Natural killer cell treated with Interleukin-12 subunit alpha and Interleukin-12 subunit beta and Interleukin-15 and Interleukin-18, amount 100 ng/mL, for 72 hours (primary cell): ENCODE measurements at regions not wholly inside any gene's neighbourhood (a gene's known extent, or its start where the extent isn't known, plus 50 kb on each side); places are given as distances from the start of the nearest gene placed in this dataset.

Experiments used
- ATAC-seq, 2 donors: fragments of 150-1000 bp; cut with Tn5 transposase in 1 of 2; sonication (Bioruptor Pico), chemical (Tn5 transposase) in 1 of 2; 2 replicates each; pipeline ENCODE4 v1.10.0; 2021
- DNase-seq: peaks from one replicate; pipeline ENCODE4 v3.0.0; 2022; ENCODE audit warnings: low spot score
- H3K27ac Mint-ChIP-seq, 2 donors: 1 replicate in 1 of 2; 2 replicates in 1 of 2; pipeline ENCODE4 v1.8.0; 2022; ENCODE audit warnings: mixed read lengths in 2 of 2, mild to moderate bottlenecking in 1 of 2, moderate library complexity in 1 of 2
- H3K27me3 Mint-ChIP-seq, 2 donors: 1 replicate in 1 of 2; 2 replicates in 1 of 2; pipeline ENCODE4 v1.8.0; 2022; ENCODE audit warnings: mixed read lengths in 2 of 2
- H3K36me3 Mint-ChIP-seq: one replicate; pipeline ENCODE4 v1.8.0; 2022; ENCODE audit warnings: mixed read lengths
- H3K4me1 Mint-ChIP-seq, 2 donors: 1 replicate in 1 of 2; 2 replicates in 1 of 2; pipeline ENCODE4 v1.8.0; 2022; ENCODE audit warnings: low read depth in 2 of 2, mixed read lengths in 2 of 2, mild to moderate bottlenecking in 1 of 2
- H3K4me3 Mint-ChIP-seq: one replicate; pipeline ENCODE4 v1.8.0; 2022; ENCODE audit warnings: mixed read lengths
- H3K9me3 Mint-ChIP-seq: 2 replicates; pipeline ENCODE4 v1.8.0; 2022; ENCODE audit warnings: mixed read lengths

DNA sequence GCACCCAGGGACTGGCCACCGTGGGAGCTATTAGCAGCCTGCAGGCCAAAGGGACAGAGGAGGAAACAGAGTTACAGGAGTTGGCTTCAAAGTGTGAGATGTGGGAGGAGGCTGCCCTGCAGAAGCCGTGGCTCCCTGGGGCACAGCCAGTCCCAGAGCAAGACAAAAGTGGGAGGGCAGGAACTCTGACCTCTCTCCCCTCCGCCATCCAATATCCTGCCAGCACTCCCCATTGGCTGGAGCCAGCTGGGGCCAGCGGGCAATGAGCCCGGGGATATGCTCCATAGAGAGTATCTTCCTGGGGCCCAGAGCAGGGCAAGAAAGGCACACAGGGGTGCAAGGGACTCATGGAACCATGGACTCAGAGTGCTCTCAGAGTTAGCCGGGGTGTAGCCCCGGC is 143.1 kb downstream of the INHBB start:
- DNase-seq (no peak), ATAC-seq (peak in 1 of 2 donors; percentile 34)
- H3K36me3 Mint-ChIP-seq, result no peaks in the 10 kb centered on the region
- H3K27me3 Mint-ChIP-seq, result peaks cover 11 to 20% of the 10 kb centered on the region in 2 donors
- H3K4me1 Mint-ChIP-seq, result no peaks in the 10 kb centered on the region
- no peak overlapping the region for H3K27ac Mint-ChIP-seq
- no peaks in the 10 kb centered on the region for H3K9me3 Mint-ChIP-seq
- no peak overlapping the region for H3K4me3 Mint-ChIP-seq

- ATAC-seq, result no peak
- Mint-ChIP-seq H3K27ac (no peak overlapping the region), H3K36me3 (no peaks in the 10 kb centered on the region), H3K4me3 (no peak overlapping the region), H3K27me3 (peaks cover 11 to 20% of the 10 kb centered on the region in 2 donors), H3K4me1 (no peaks in the 10 kb centered on the region), H3K9me3 (no peaks in the 10 kb centered on the region)
- DNase-seq, result no peak
Measured at GRCh38 chr2:120490091-120490798, 144.3 kb downstream of the INHBB start.

DNA sequence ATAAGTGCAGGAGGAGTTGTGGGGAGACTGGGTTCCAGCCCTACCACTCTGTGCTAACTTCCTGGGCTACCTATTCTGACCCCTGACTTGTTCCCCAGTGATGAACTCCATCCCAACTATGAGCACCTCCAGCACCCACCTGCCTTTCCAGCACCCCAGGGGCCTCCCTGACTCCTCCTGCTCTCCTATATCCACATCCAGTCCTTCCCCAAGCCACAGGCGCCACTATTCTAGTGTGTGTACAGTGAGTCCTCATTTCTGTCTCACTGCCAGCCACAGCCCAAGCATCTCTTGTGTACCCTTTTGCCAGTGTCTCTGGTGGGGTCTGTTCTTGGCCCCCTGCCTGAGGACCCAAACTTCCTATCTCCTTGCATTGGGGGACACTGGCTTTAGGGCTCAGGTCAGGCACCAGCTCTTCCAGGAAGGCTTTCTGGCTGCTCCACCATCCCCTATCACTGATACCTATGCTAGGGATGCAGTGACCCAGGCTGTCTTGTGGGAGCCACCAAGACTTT is 145.2 kb downstream of the INHBB start:
- Mint-ChIP-seq H3K4me3 (no peak overlapping the region), H3K27me3 (peaks cover 11 to 22% of the 10 kb centered on the region in 2 donors), H3K9me3 (no peaks in the 10 kb centered on the region), H3K36me3 (no peaks in the 10 kb centered on the region), H3K27ac (no peak overlapping the region), H3K4me1 (no peaks in the 10 kb centered on the region)
- DNase-seq (no peak), ATAC-seq (peak; percentile 34 to 48)

DNA sequence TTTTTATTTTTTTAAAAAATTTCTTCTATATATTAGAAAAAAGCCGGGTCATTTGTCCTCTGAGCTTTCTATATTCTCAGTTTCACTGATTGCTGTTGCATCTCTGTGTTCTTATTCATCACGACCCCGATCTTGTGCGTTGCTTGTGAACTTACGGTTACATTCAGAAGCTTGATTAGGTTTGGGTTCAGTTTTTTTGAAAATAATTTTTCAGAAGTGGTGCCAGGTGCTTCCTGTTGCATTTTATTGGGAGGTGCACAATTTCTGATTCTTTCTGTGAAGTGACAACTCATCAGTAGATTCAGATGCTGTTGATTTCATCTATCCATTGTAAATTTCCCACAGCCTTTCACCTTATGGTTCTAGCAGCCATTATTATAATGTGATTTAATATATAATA is 147.3 kb downstream of the INHBB start:
- Mint-ChIP-seq H3K4me1 (no peaks in the 10 kb centered on the region), H3K4me3 (no peak overlapping the region), H3K36me3 (no peaks in the 10 kb centered on the region), H3K27me3 (peaks cover 11 to 22% of the 10 kb centered on the region in 2 donors), H3K9me3 (no peaks in the 10 kb centered on the region), H3K27ac (no peak overlapping the region)
- no peak for ATAC-seq
- DNase-seq, result no peak

DNA sequence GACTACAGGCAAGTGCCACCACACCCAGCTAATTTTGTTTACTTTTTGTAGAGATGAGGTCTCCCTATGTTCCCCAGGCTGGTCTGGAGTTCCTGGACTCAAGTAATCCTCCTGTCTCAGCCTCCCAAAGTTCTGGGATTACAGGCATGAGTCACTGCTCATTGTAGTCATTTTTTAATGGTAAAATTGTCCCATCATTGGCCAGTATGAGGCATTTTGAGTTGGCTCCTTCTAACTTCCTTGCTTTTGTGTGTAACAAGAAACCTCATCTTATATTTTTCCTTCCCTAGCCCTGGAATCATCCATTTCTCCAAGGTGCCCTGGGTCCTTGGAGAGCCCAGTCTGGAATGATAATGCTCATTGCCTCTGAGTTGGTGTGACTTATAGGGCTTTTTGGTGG is 148.5 kb downstream of the INHBB start:
- no peaks in the 10 kb centered on the region for H3K36me3 Mint-ChIP-seq
- ATAC-seq (no peak), DNase-seq (no peak)
- peaks cover 13 to 21% of the 10 kb centered on the region in 2 donors for H3K27me3 Mint-ChIP-seq
- H3K9me3 Mint-ChIP-seq, result no peaks in the 10 kb centered on the region
- H3K27ac Mint-ChIP-seq, result no peak overlapping the region
- H3K4me3 Mint-ChIP-seq, result no peak overlapping the region
- no peaks in the 10 kb centered on the region for H3K4me1 Mint-ChIP-seq

GRCh38 chr2:120495586-120495985 is 149.7 kb downstream of the INHBB start:
- Mint-ChIP-seq H3K27me3 (peaks cover 7 to 20% of the 10 kb centered on the region in 2 donors), H3K4me3 (no peak overlapping the region), H3K27ac (no peak overlapping the region), H3K36me3 (no peaks in the 10 kb centered on the region), H3K4me1 (no peaks in the 10 kb centered on the region), H3K9me3 (no peaks in the 10 kb centered on the region)
- no peak for ATAC-seq
- no peak for DNase-seq

GRCh38 chr2:120496235-120496634 is 150.3 kb downstream of the INHBB start:
- DNase-seq, result no peak
- no peaks in the 10 kb centered on the region for H3K9me3 Mint-ChIP-seq
- H3K4me1 Mint-ChIP-seq, result no peaks in the 10 kb centered on the region
- H3K27ac Mint-ChIP-seq, result no peak overlapping the region
- peaks cover 7 to 17% of the 10 kb centered on the region in 2 donors for H3K27me3 Mint-ChIP-seq
- no peak overlapping the region for H3K4me3 Mint-ChIP-seq
- peak in 1 of 2 donors; percentile 22 for ATAC-seq
- H3K36me3 Mint-ChIP-seq, result no peaks in the 10 kb centered on the region

- no peak for DNase-seq
- no peaks in the 10 kb centered on the region for H3K4me1 Mint-ChIP-seq
- H3K4me3 Mint-ChIP-seq, result no peak overlapping the region
- H3K36me3 Mint-ChIP-seq, result no peaks in the 10 kb centered on the region
- ATAC-seq, result no peak
- no peaks in the 10 kb centered on the region for H3K9me3 Mint-ChIP-seq
- H3K27ac Mint-ChIP-seq, result no peak overlapping the region
- peaks cover 7 to 13% of the 10 kb centered on the region in 2 donors for H3K27me3 Mint-ChIP-seq
Measured at GRCh38 chr2:120496759-120497158, 150.8 kb downstream of the INHBB start.

- ATAC-seq (peak in 1 of 2 donors; percentile 34), DNase-seq (no peak)
- Mint-ChIP-seq H3K27ac (no peak overlapping the region), H3K4me1 (no peaks in the 10 kb centered on the region), H3K27me3 (peaks cover 7 to 11% of the 10 kb centered on the region in 2 donors), H3K36me3 (no peaks in the 10 kb centered on the region), H3K4me3 (no peak overlapping the region), H3K9me3 (no peaks in the 10 kb centered on the region)
Measured at GRCh38 chr2:120497261-120497977, 151.5 kb downstream of the INHBB start.

DNA sequence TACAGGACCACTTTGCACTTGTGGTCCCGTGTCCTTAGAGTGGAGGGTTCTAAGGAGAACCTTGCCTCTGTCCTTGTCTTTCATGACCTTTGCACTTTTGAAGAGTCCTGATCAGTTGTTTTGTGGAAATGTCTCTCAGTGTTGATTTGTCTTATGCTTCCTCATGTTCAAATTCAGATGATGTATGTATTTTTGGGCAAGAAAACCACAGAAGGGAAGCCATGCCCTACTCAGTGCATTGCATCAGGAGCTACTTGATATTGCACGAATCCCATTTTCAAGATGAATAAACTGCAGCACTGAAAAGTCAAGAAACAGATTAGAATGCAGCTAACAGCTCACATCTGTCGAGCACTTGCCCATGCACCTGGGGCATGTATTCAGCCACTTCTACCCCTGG is 152.2 kb downstream of the INHBB start:
- DNase-seq (no peak), ATAC-seq (no peak)
- no peaks in the 10 kb centered on the region for H3K9me3 Mint-ChIP-seq
- no peaks in the 10 kb centered on the region for H3K4me1 Mint-ChIP-seq
- H3K27me3 Mint-ChIP-seq, result peaks cover 7 to 11% of the 10 kb centered on the region in 2 donors
- H3K4me3 Mint-ChIP-seq, result no peak overlapping the region
- no peak overlapping the region for H3K27ac Mint-ChIP-seq
- no peaks in the 10 kb centered on the region for H3K36me3 Mint-ChIP-seq

DNA sequence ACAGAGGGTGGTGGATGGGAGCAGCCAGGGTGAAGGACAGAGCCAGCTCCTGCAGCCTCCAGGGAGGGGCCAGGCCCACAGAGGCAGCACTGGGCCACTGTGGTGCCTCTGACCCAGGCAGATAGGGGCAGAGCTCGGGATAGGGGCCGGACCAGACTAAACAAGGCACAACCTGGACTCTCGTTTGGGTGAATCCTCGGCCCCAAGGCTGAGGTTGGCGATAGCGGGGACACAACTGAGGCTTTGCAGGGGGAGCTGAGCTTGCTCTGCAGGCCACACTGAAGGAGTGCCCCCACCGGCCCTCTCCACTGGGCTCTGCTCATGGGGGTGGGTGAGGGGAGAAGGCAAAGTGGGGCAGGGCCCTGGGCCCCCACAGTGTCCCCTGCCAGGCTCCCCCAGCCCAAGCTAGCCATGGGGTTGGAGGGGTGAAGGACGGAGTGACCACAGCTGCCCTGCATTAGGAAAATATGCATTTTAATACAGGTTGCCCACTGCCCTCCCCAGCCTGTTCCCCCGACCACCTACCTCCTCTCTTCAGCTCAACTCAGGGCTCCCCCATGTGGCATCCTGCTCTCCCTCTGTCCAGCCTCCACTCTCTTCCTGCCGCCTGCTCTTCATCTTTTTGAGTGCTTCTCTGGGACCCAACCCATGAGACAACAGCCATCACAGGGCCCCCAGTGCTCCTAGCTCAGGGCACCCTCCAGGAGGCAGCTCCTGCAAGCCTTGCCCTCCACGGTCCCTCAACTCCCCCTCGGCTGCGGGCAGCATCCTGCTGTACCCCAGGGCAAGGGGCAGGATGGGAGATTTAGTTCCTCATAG is 152.8 kb downstream of the INHBB start:
- no peaks in the 10 kb centered on the region for H3K9me3 Mint-ChIP-seq
- H3K27ac Mint-ChIP-seq, result no peak overlapping the region
- no peaks in the 10 kb centered on the region for H3K4me1 Mint-ChIP-seq

DNA sequence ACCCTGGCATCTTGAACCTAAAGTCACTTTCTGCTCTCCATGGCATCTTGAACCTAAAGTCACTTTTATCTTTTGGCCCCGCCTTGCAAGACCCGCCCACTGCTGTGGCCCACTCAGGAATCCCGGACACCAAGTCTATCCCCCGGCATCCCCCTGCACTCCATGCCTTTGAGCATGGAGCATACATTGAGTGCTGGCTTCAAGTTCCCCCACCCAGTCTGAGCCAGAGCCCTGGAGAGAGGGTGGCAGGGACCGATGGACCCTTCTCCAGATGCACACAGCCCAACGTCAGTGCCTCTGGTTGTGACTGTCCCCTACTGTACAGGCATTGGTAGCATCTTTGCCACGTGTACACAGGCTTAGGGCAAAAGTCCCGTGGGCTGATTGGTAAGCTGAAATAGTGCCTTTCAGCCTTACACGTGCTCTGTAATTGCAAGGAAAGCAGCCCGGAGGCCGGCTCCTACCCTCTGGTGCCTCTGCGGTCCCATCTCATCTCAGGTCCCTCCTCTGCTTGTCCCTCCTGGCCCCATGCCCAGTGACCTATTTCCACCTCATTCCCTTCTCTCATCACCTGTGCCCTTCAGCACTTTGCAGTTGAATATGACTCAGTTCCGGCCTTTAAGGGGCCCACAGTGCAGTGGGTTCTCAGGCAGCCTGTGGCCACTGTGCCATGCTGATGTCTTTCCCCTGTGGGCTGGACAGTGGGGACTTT is 154.0 kb downstream of the INHBB start:
- no peaks in the 10 kb centered on the region for H3K4me1 Mint-ChIP-seq
- no peak overlapping the region for H3K27ac Mint-ChIP-seq
- H3K36me3 Mint-ChIP-seq, result no peaks in the 10 kb centered on the region
- ATAC-seq (no peak), DNase-seq (no peak)
- no peak overlapping the region for H3K4me3 Mint-ChIP-seq
- peaks cover 7 to 9% of the 10 kb centered on the region in 2 donors for H3K27me3 Mint-ChIP-seq
- H3K9me3 Mint-ChIP-seq, result no peaks in the 10 kb centered on the region

More for the DNA sequence above, 152.8 kb downstream of the INHBB start:
- no peak for DNase-seq
- Mint-ChIP-seq H3K4me3 (no peak overlapping the region), H3K36me3 (no peaks in the 10 kb centered on the region), H3K27me3 (peaks cover 7 to 9% of the 10 kb centered on the region in 2 donors)
- ATAC-seq, result peak in 1 of 2 donors; percentile 20

- peaks cover 7% of the 10 kb centered on the region in 2 donors for H3K27me3 Mint-ChIP-seq
- H3K27ac Mint-ChIP-seq, result no peak overlapping the region
- DNase-seq (no peak), ATAC-seq (no peak)
- no peaks in the 10 kb centered on the region for H3K4me1 Mint-ChIP-seq
- H3K9me3 Mint-ChIP-seq, result no peaks in the 10 kb centered on the region
- H3K4me3 Mint-ChIP-seq, result no peak overlapping the region
- no peaks in the 10 kb centered on the region for H3K36me3 Mint-ChIP-seq
Measured at GRCh38 chr2:120501591-120501990, 155.7 kb downstream of the INHBB start.
